GM12891 (cell line): ENCODE measurements at regions not wholly inside any gene's neighbourhood (a gene's known extent, or its start where the extent isn't known, plus 50 kb on each side); places are given as distances from the start of the nearest gene placed in this dataset.

Source experiments
- PAX5 ChIP-seq: IDR thresholded peaks from 2 replicates; pipeline ENCODE4 v1.6.1; 2011; ENCODE audit warnings: low read length, moderate library complexity, mild to moderate bottlenecking; ENCODE audit not compliant: insufficient read depth, severe bottlenecking
- POLR2A ChIP-seq: IDR thresholded peaks from 2 replicates; pipeline ENCODE4 v1.6.1; 2011; ENCODE audit warnings: low read depth, low read length, control low read depth
- POLR2AphosphoS5 ChIP-seq: IDR thresholded peaks from 2 replicates; pipeline ENCODE4 v1.6.1; 2011; ENCODE audit warnings: low read depth, low read length, control low read depth
- SPI1 ChIP-seq: IDR thresholded peaks from 2 replicates; pipeline ENCODE4 v1.6.1; 2011; ENCODE audit warnings: low read depth, low read length, control low read depth
- TAF1 ChIP-seq: IDR thresholded peaks from 2 replicates; pipeline ENCODE4 v1.6.1; 2011; ENCODE audit warnings: low read depth, low read length, control low read depth

DNA sequence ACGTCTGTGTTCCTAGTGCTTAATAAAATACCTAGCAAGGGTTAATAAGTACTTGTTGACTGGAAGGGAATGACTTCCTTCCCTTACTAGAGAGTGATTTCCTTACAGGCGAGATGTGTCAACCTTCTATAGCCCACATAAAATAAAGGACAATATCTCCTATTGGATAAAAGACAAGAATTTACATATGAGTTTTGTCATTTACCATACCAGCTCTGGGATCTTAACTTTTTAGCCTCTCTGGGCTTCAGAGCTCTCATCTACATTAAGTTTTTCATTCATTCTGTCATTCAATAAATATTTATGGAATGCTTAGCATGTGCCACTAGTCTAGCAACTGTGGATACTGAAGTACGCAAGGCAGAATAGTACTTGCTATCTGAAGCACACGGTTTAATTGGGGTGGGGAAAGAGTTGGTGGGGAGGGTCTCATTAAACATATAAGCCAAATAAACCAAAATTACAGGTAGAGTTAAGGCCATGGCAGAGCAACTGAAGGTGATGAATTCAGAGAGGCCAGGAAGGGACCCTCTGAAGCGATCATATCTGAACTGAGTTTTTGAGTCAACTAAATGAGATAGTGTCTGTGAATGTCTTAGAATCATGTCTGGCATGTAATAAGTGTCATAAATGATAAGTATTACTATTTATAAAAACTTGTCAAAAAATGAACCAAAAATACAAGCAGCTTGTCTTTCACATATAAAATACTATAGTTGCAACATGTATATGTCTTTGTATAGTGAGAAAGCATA is 91.6 kb upstream of the BMP2K start:
- TF ChIP-seq POLR2A: no peak
- TF ChIP-seq TAF1: no peak
- TF ChIP-seq SPI1: no peak
- no peak for TF ChIP-seq POLR2AphosphoS5
- no peak for TF ChIP-seq PAX5
